H9 (cell line): ENCODE measurements at regions not wholly inside any gene's neighbourhood (a gene's known extent, or its start where the extent isn't known, plus 50 kb on each side); places are given as distances from the start of the nearest gene placed in this dataset.

Source experiments
- DNase-seq: peaks from one replicate; pipeline ENCODE4 v3.0.0-alpha.2; 2017
- H2AFZ ChIP-seq: one replicate; pipeline ENCODE4 v1.6.1; 2013; ENCODE audit warnings: mild to moderate bottlenecking, low read length, control low read depth, moderate library complexity
- H2AK5ac ChIP-seq: 2 replicates; pipeline ENCODE4 v1.6.1; 2013; ENCODE audit warnings: low read length, control low read depth, mixed read lengths; ENCODE audit not compliant: insufficient read length
- H2BK120ac ChIP-seq: one replicate; pipeline ENCODE4 v1.6.1; 2013; ENCODE audit warnings: low read depth, mild to moderate bottlenecking, low read length, control low read depth, inconsistent platforms; ENCODE audit not compliant: poor library complexity, severe bottlenecking
- H2BK12ac ChIP-seq: 2 replicates; pipeline ENCODE4 v1.6.1; 2013; ENCODE audit warnings: low read length, control low read depth, mixed read lengths, low read depth; ENCODE audit not compliant: insufficient read length
- H2BK15ac ChIP-seq: 2 replicates; pipeline ENCODE4 v1.6.1; 2013; ENCODE audit warnings: low read depth, low read length, control low read depth
- H2BK20ac ChIP-seq: one replicate; pipeline ENCODE4 v1.6.1; 2013; ENCODE audit warnings: low read depth, mild to moderate bottlenecking, low read length, control low read depth, inconsistent platforms; ENCODE audit not compliant: poor library complexity, severe bottlenecking
- H2BK5ac ChIP-seq: 2 replicates; pipeline ENCODE4 v1.6.1; 2013; ENCODE audit warnings: low read length, control low read depth, mixed read lengths; ENCODE audit not compliant: insufficient read length
- H3K14ac ChIP-seq: 2 replicates; pipeline ENCODE4 v1.6.1; 2013; ENCODE audit warnings: low read length, control low read depth; ENCODE audit not compliant: insufficient read depth
- H3K18ac ChIP-seq: 2 replicates; pipeline ENCODE4 v1.6.1; 2013; ENCODE audit warnings: low read depth, mild to moderate bottlenecking, mixed read lengths, low read length, control low read depth; ENCODE audit not compliant: insufficient read length
- H3K23ac ChIP-seq: 2 replicates; pipeline ENCODE4 v1.6.1; 2013; ENCODE audit warnings: low read length, control low read depth, mixed read lengths, low read depth; ENCODE audit not compliant: insufficient read length
- H3K23me2 ChIP-seq: 2 replicates; pipeline ENCODE4 v1.6.1; 2013; ENCODE audit warnings: low read depth, mild to moderate bottlenecking, mixed read lengths, low read length, control low read depth; ENCODE audit not compliant: insufficient read length, poor library complexity, severe bottlenecking
- H3K27ac ChIP-seq: 2 replicates; pipeline ENCODE4 v1.5.1; 2013; ENCODE audit warnings: low read length, control low read depth, mixed read lengths, low read depth; ENCODE audit not compliant: insufficient read length
- H3K27me3 ChIP-seq: 2 replicates; pipeline ENCODE4 v1.6.1; 2013; ENCODE audit warnings: low read length, control low read depth, inconsistent platforms; ENCODE audit not compliant: insufficient read depth
- H3K4ac ChIP-seq: 2 replicates; pipeline ENCODE4 v1.6.1; 2013; ENCODE audit warnings: low read depth, mild to moderate bottlenecking, control low read depth, inconsistent platforms, low read length, moderate library complexity
- H3K4me1 ChIP-seq: 2 replicates; pipeline ENCODE4 v1.6.1; 2013; ENCODE audit warnings: low read length, control low read depth, inconsistent platforms; ENCODE audit not compliant: insufficient read depth
- H3K4me2 ChIP-seq: 2 replicates; pipeline ENCODE4 v1.6.1; 2013; ENCODE audit warnings: low read length, control low read depth, mixed read lengths; ENCODE audit not compliant: insufficient read length, insufficient read depth
- H3K56ac ChIP-seq: 2 replicates; pipeline ENCODE4 v1.6.1; 2013; ENCODE audit warnings: low read depth, mild to moderate bottlenecking, mixed read lengths, low read length, control low read depth; ENCODE audit not compliant: insufficient read length
- H3K79me1 ChIP-seq: 2 replicates; pipeline ENCODE4 v1.6.1; 2013; ENCODE audit warnings: low read depth, mild to moderate bottlenecking, moderate library complexity, low read length, control low read depth, inconsistent platforms; ENCODE audit not compliant: insufficient read depth, poor library complexity, severe bottlenecking
- H3K79me2 ChIP-seq: 2 replicates; pipeline ENCODE4 v1.6.1; 2013; ENCODE audit warnings: low read length, control low read depth, inconsistent platforms; ENCODE audit not compliant: insufficient read depth
- H3K9ac ChIP-seq: 2 replicates; pipeline ENCODE4 v1.6.1; 2013; ENCODE audit warnings: low read length, control low read depth, mixed read lengths; ENCODE audit not compliant: insufficient read length; ENCODE audit errors: extremely low read depth
- H3K9me3 ChIP-seq: one replicate; pipeline ENCODE4 v1.6.1; 2013; ENCODE audit warnings: low read depth, low read length, inconsistent platforms; ENCODE audit not compliant: control insufficient read depth
- H3T11ph ChIP-seq: one replicate; pipeline ENCODE4 v1.6.1; 2013; ENCODE audit warnings: mild to moderate bottlenecking, low read length, control low read depth, inconsistent platforms
- H4K20me1 ChIP-seq: one replicate; pipeline ENCODE4 v1.6.1; 2013; ENCODE audit not compliant: control insufficient read depth, insufficient read length, insufficient read depth
- H4K5ac ChIP-seq: 2 replicates; pipeline ENCODE4 v1.6.1; 2013; ENCODE audit warnings: low read depth, mild to moderate bottlenecking, mixed read lengths, low read length, control low read depth; ENCODE audit not compliant: insufficient read length
- H4K8ac ChIP-seq: replicated peaks from 2 replicates; pipeline ENCODE4 v1.6.1; 2013; ENCODE audit warnings: low read length, control low read depth, mixed read lengths, low read depth; ENCODE audit not compliant: insufficient read length
- H4K91ac ChIP-seq: 2 replicates; pipeline ENCODE4 v1.6.1; 2013; ENCODE audit warnings: low read depth, mild to moderate bottlenecking, moderate library complexity, mixed read lengths, low read length, control low read depth; ENCODE audit not compliant: insufficient read length
- H3K27ac Mint-ChIP-seq, 3 experiments: 2 replicates in 2 of 3; 3 replicates in 1 of 3; pipeline ENCODE4 v1.8.0; 2020 to 2021; ENCODE audit warnings: mixed read lengths in 3 of 3, mild to moderate bottlenecking in 1 of 3, moderate library complexity in 1 of 3
- H3K27me3 Mint-ChIP-seq: 2 replicates; pipeline ENCODE4 v1.8.0; 2021; ENCODE audit warnings: low read depth, mild to moderate bottlenecking, moderate library complexity, mixed read lengths
- H3K36me3 Mint-ChIP-seq, 3 experiments: 2 replicates in 2 of 3; 3 replicates in 1 of 3; pipeline ENCODE4 v1.8.0; 2020 to 2021; ENCODE audit warnings: low read depth in 3 of 3, mixed read lengths in 3 of 3; ENCODE audit not compliant: insufficient read depth in 1 of 3
- H3K4me1 Mint-ChIP-seq, 2 experiments: 2 replicates each; pipeline ENCODE4 v1.8.0; 2020; ENCODE audit warnings: mixed read lengths in 2 of 2
- H3K4me3 Mint-ChIP-seq, 2 experiments: 2 replicates in 1 of 2; 3 replicates in 1 of 2; pipeline ENCODE4 v1.8.0; 2020 to 2021; ENCODE audit warnings: mild to moderate bottlenecking in 2 of 2, mixed read lengths in 2 of 2, moderate library complexity in 1 of 2
- H3K9me3 Mint-ChIP-seq, 2 experiments: 2 replicates in 1 of 2; 3 replicates in 1 of 2; pipeline ENCODE4 v1.8.0; 2020; ENCODE audit warnings: mild to moderate bottlenecking in 2 of 2, mixed read lengths in 2 of 2, moderate library complexity in 1 of 2
- CTCF ChIP-seq: fragments of 200-600 bp; sonication (generic); conservative IDR thresholded peaks from 3 replicates; pipeline ENCODE4 v1.8.0; 2021; ENCODE audit warnings: antibody characterized with exemption, mild to moderate bottlenecking
- WGBS: extraction: QIAGEN DNeasy Blood & Tissue Kit; methylation state at CpG from one replicate; pipeline ENCODE4 v1.1.7; 2013; ENCODE audit warnings: missing lambda C conversion rate, low lambda C conversion rate, mixed read lengths; ENCODE audit not compliant: insufficient read length; ENCODE audit errors: extremely low coverage; 5-methylcytosine and 5-hydroxymethylcytosine counted together

GRCh38 chr6:167502471-167502870 lies 177.6 kb downstream of the TTLL2 start:
- Histone ChIP-seq H4K91ac (no peak overlapping the region), H3K14ac (no peak overlapping the region), H3K4me2 (no peak overlapping the region), H3K23me2 (no peaks in the 10 kb centered on the region), H2BK20ac (no peak overlapping the region), H3K23ac (no peak overlapping the region), H2BK12ac (no peak overlapping the region), H3T11ph (no peak overlapping the region), H3K9ac (no peak overlapping the region), H3K56ac (no peak overlapping the region), H3K79me2 (no peaks in the 10 kb centered on the region), H4K8ac (no peak overlapping the region), H2AFZ (no peak overlapping the region), H2BK120ac (no peak overlapping the region), H4K20me1 (no peaks in the 10 kb centered on the region), H2BK15ac (no peak overlapping the region), H3K4me1 (no peaks in the 10 kb centered on the region; the same call in 1 of the 2 replicates), H3K9me3 (no peaks in the 10 kb centered on the region), H3K18ac (no peak overlapping the region), H3K79me1 (no peaks in the 10 kb centered on the region), H3K27ac (no peak overlapping the region), H3K27me3 (no peaks in the 10 kb centered on the region), H3K4ac (no peak overlapping the region), H4K5ac (no peak overlapping the region), H2AK5ac (no peak overlapping the region), H2BK5ac (no peak overlapping the region)
- no peak for DNase-seq
- H3K27me3 Mint-ChIP-seq = peaks cover 13% of the 10 kb centered on the region
- no peak overlapping the region for H3K4me3 Mint-ChIP-seq
- no peaks in the 10 kb centered on the region for H3K36me3 Mint-ChIP-seq
- no peak for TF ChIP-seq CTCF
- H3K27ac Mint-ChIP-seq = no peak overlapping the region
- peaks cover 14 to 20% of the 10 kb centered on the region in 2 experiments for H3K4me1 Mint-ChIP-seq
- WGBS = no CpG with 5 or more reads among the region's 7 CpGs
- no peaks in the 10 kb centered on the region; a peak in 1 of 5 replicates for H3K9me3 Mint-ChIP-seq
